Lower leg skin (tissue), 4 donors: ENCODE measurements at regions not wholly inside any gene's neighbourhood (a gene's known extent, or its start where the extent isn't known, plus 50 kb on each side); places are given as distances from the start of the nearest gene placed in this dataset.

ENCODE experiments used
- DNase-seq, 2 donors: peaks; one replicate each; pipeline ENCODE4 v3.0.0-alpha.2; 2019; ENCODE audit warnings: low spot score in 2 of 2
- H3K4me3 ChIP-seq: fragments of 200-600 bp; sonication (generic); 2 replicates; pipeline ENCODE4 v1.5.1; 2017; ENCODE audit warnings: mild to moderate bottlenecking, low read depth; ENCODE audit not compliant: poor library complexity, severe bottlenecking
- POLR2A ChIP-seq, 2 donors: fragments of 450-650 bp; IDR thresholded peaks; one replicate each; pipeline ENCODE4 v1.6.1; 2016 to 2017; ENCODE audit warnings: antibody characterized with exemption in 2 of 2, mild to moderate bottlenecking in 1 of 2, moderate library complexity in 1 of 2
- WGBS, 2 donors: methylation state at CpG; one replicate each; pipeline ENCODE4 v1.1.5; 2018; 5-methylcytosine and 5-hydroxymethylcytosine counted together
- intact Hi-C: fragments of 100-400 bp; cut with DNase I; formaldehyde crosslinking; loops from one replicate; pipeline ENCODE4 v1.15.0; 2023; ENCODE audit warnings: low total_unique reads
- TF ChIP-seq, protein P1 (sequence below), 3 donors: fragments of 450-650 bp; IDR thresholded peaks; one replicate each; pipeline ENCODE4 v1.5.1; 2016; ENCODE audit warnings: antibody characterized with exemption in 3 of 3, mild to moderate bottlenecking in 3 of 3, moderate library complexity in 2 of 3

- TF ChIP-seq, protein P1, sequence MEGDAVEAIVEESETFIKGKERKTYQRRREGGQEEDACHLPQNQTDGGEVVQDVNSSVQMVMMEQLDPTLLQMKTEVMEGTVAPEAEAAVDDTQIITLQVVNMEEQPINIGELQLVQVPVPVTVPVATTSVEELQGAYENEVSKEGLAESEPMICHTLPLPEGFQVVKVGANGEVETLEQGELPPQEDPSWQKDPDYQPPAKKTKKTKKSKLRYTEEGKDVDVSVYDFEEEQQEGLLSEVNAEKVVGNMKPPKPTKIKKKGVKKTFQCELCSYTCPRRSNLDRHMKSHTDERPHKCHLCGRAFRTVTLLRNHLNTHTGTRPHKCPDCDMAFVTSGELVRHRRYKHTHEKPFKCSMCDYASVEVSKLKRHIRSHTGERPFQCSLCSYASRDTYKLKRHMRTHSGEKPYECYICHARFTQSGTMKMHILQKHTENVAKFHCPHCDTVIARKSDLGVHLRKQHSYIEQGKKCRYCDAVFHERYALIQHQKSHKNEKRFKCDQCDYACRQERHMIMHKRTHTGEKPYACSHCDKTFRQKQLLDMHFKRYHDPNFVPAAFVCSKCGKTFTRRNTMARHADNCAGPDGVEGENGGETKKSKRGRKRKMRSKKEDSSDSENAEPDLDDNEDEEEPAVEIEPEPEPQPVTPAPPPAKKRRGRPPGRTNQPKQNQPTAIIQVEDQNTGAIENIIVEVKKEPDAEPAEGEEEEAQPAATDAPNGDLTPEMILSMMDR (IDR thresholded peaks at IDR 0.05), result no peak
- TF ChIP-seq POLR2A (IDR thresholded peaks at IDR 0.05), result no peak
- no peak overlapping the region for H3K4me3 ChIP-seq
- DNase-seq, result no peak
- intact Hi-C loops, result no loop called here
- WGBS, 2 donors, result 93 to 95% methylated on average over 2 of the region's 2 CpGs
Observed at GRCh38 chr2:217297096-217297495, 437.2 kb upstream of the TNP1 start.

GRCh38 chr2:217294818-217295217 lies 435.0 kb upstream of the TNP1 start:
- WGBS, 2 donors, result 88 to 94% methylated on average over 4 of the region's 4 CpGs
- TF ChIP-seq, protein P1 (IDR thresholded peaks at IDR 0.05), result no peak
- no peak for TF ChIP-seq POLR2A (IDR thresholded peaks at IDR 0.05)
- H3K4me3 ChIP-seq, result no peak overlapping the region
- DNase-seq, result no peak
- intact Hi-C loops, result no loop called here

DNA sequence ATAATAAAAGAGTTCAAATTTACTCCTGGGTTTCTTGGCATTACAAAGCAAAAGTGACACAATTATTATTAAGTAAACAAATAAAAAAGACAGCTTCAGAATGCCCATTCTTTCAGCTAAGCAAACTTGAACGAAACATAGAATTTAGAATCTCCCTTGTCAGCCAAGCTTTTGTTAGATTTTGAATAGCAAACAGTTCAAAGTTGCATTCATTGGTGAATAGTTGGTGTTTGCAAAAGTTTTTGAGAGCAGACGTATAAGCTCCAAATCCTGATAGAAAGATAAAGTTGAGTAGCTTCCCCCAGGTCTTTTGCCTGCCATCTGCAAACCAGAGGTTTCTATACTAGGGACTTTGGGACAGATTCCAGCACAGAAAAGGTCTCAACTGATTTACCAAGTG lies 434.3 kb upstream of the TNP1 start:
- no peak overlapping the region for H3K4me3 ChIP-seq
- TF ChIP-seq, protein P1 (IDR thresholded peaks at IDR 0.05), result no peak
- TF ChIP-seq POLR2A (IDR thresholded peaks at IDR 0.05), result no peak
- no peak for DNase-seq
- intact Hi-C loops, result no loop called here
- 64 to 75% methylated on average over 2 of the region's 2 CpGs for WGBS, 2 donors

GRCh38 chr2:217293607-217294006 lies 433.7 kb upstream of the TNP1 start:
- intact Hi-C loops, result no loop called here
- no peak for TF ChIP-seq POLR2A (IDR thresholded peaks at IDR 0.05)
- TF ChIP-seq, protein P1 (IDR thresholded peaks at IDR 0.05), result no peak
- 74 to 81% methylated on average over 3 of the region's 3 CpGs for WGBS, 2 donors
- DNase-seq, result no peak
- no peak overlapping the region for H3K4me3 ChIP-seq

DNA sequence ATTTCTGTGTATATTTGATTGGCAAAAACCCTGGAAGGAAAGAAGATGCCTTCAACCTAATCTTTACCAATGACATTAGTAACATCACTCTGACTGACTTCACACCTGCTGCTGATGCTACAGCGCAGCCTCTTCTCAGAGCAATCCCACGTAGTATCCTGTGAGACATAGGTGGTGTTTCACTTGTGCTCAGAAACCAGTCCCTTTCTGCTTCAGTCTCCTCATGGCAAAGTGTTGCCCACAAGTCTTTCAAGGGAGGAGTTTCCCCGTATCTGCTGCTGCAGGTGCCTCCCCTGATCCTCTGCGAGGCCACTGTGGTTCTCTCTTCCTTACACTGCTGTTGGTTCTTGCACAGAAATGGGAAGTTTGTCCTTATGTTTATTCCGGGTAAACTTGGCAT lies 433.2 kb upstream of the TNP1 start:
- WGBS, 2 donors, result 88 to 89% methylated on average over 5 of the region's 5 CpGs
- intact Hi-C loops, result no loop called here

GRCh38 chr2:217291259-217291658 lies 431.4 kb upstream of the TNP1 start:
- WGBS, 2 donors, result 97 to 98% methylated on average over 5 of the region's 5 CpGs
- DNase-seq, result no peak
- intact Hi-C loops, result no loop called here
- TF ChIP-seq POLR2A (IDR thresholded peaks at IDR 0.05), result no peak
- TF ChIP-seq, protein P1 (IDR thresholded peaks at IDR 0.05), result no peak
- no peak overlapping the region for H3K4me3 ChIP-seq

More for the DNA sequence above, 433.2 kb upstream of the TNP1 start:
- H3K4me3 ChIP-seq, result no peak overlapping the region
- no peak for DNase-seq
- TF ChIP-seq, protein P1 (IDR thresholded peaks at IDR 0.05), result no peak
- no peak for TF ChIP-seq POLR2A (IDR thresholded peaks at IDR 0.05)
